HG02840 (cell line): ENCODE measurements at regions not wholly inside any gene's neighbourhood (a gene's known extent, or its start where the extent isn't known, plus 50 kb on each side); places are given as distances from the start of the nearest gene placed in this dataset.
"Not testable (repeated sequence)": the region's sequence is repeated elsewhere in the genome, so short reads cannot be mapped to it uniquely, and the experiment has no call there.

Experiments
- ATAC-seq: cut with Tn5 transposase; IDR thresholded peaks from one replicate; pipeline ENCODE4 v1.9.1; 2021; ENCODE audit warnings: mild to moderate bottlenecking, moderate library complexity, moderate number of reproducible peaks; ENCODE audit not compliant: unreplicated experiment, low FRiP score

DNA sequence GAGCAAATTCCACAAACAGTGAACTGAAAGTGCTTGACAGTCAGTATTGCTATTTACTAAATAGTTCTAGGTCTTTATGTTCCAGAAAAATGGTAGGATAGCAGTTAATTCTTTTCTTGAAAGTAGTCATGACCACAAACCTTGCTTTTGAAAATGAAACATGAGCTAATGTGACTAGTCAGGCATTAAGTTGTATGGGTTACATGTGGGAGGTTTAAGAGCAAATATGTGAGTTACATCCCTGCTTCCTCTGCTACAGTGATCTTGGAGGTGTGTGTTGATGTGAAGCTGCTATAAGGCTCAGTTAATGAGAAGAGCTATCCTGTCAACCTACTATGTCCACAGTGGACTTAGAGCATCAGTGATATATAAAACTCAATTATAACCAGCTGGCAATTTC, 741.6 kb downstream of the FSCB start:
- no peak for ATAC-seq

DNA sequence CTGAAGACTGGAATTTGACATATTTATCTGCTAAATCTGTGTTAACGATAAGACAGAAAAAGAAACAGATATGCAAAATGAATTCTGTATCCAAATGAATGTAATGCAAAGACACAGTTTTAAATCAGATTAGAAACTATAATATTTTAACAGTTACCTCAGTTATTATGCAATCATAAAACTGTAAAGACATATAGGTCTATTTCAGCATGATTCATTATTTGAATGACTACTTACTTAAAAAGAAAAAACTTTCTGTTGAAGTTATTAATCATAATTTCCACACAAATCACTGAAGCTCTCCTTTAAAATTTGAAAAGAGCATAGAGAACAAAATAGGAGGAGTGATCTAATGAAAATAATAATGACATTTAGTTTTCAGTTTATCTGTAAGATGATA, 742.6 kb downstream of the FSCB start:
- ATAC-seq: no peak

DNA sequence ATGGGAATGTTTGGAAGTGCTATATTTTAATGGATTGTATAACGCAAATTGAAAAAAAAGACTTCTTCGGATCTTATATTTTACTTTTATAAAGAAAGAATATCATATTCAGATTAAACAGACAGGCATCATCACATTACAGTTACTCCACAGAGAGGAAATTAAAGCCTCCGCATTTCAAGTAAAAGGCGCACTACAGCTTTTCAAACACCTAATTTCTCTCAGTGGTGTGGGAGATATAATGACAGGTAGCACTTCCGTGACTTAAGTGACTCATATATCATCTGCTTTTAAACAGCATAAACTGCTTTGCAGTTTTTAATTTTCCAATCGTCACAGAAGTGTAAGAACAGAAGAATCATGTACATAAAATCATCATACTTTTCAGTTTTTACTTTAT, 751.4 kb downstream of the FSCB start:
- no peak for ATAC-seq

DNA sequence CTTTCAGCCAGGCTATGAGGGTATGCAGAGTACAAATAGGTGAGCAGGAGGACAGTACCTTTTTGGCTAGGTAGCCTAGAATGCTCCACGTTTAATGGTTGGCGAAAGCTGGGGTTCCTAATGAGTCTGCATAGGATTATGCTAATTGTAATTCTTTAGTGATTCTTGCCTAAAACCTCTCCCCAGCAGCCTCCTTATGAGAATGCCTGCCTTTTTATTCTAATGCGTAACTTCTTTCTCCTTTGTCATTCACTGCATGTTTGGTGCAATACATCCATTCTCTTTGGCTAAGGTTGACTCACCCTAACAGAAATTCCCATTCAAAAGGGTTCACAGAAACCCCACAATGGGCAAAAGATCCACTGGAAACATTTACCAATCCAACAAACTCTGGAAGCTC, 752.2 kb downstream of the FSCB start:
- no peak for ATAC-seq

- no peak for ATAC-seq
These were observed 761.3 kb downstream of the FSCB start for GRCh38 chr14:43745746-43746145.

DNA sequence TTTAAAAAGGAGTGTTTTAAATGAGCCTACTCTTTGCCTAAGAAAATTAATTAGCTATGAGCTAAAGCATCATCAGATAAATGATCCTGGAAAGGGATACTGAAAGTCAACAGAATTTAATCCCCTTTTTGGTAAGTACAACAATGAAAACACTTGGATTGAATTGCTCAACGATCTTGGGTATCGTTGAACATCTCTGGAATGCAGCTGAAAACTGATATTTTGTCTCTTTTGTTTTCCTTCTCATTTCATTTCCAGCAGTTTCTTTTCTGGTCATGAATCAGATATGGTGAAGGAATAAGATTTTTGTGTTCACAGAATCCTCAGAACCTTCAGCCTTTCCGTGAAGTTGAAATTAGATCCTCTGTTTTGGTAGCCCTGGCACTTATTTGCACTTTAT, 771.2 kb downstream of the FSCB start:
- ATAC-seq: no peak

GRCh38 chr14:43729143-43729542, 777.9 kb downstream of the FSCB start:
- no peak for ATAC-seq

- no peak for ATAC-seq
These were observed 800.2 kb downstream of the FSCB start for GRCh38 chr14:43706900-43707299.

DNA sequence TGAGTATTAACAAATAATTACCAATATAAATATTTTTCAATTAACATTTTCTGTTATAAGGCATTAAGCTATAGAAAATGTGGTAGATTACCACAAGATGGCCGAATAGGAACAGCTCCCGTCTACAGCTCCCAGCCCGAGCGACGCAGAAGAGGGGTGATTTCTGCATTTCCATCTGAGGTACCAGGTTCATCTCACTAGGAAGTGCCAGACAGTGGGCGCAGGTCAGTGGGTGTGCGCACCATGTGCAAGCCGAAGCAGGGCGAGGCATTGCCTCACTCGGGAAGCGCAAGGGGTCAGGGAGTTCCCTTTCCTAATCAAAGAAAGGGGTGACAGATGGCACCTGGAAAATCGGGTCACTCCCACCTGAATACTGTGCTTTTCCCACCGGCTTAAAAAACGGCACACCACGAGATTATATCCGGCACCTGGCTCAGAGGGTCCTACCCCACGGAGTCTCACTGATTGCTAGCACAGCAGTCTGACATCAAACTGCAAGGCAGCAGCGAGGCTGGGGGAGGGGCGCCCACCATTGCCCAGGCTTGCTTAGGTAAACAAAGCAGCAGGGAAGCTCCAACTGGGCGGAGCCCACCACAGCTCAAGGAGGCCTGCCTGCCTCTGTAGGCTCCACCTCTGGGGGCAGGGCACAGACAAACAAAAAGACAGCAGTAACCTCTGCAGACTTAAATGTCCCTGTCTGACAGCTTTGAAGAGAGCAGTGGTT, 808.4 kb downstream of the FSCB start:
- ATAC-seq: not testable (repeated sequence)

DNA sequence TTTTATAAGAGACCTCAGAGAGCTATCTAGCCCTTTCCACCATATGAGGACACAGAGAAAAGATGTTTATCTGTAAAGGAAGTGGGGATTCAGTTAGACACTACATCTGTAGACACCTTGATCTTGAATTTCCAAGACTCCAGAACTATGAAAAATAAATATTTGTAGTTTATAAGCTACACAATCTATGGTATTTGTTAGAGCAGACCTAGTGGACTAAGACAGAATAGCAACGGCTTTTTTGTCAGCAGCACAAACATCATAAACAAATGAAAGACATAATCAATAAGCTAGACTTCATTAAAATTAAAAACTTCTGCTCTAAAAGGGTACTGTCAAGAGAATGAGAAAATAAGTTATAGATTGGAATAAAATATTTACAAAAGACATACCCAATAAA, 810.1 kb downstream of the FSCB start:
- ATAC-seq: no peak

DNA sequence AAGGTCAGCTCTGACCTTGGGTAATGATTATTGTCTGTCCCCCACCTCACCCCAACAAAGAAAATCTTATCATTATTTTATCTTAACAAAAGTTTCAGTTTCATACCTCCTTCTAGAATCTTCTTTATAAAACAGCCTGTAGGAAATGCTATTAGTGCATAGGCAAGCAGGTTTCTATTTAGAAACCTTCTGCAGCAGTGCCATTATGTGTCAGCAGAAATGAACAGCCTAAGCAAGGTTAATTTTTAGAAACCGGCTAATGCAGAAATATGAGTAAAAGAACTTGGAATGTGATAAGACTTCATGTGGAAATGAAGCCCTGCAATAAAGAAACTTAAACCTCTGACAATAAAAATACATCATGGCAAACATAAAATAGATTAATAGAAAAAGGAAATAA, 814.4 kb downstream of the FSCB start:
- ATAC-seq: no peak

DNA sequence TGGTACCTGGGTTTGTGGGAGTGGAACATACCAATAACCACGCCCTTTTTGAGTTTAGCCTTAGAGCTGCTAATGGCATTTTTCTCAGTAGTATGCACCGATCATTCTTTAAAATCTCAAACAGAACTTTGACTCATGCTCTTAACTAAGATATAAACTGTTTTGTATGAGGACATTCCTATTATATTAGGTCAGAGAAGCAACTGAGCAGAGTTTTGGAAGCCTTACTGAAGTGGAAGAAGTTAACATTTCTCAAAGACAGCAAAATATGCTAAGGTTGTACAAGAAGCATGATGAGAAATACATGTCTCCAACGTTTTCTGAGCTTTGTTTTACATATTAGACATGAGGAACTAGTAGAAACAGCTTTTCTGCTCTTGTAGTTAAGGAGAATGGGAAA, 819.2 kb downstream of the FSCB start:
- no peak for ATAC-seq

- ATAC-seq: no peak
These were observed 829.5 kb downstream of the FSCB start for GRCh38 chr14:43677581-43677980.

DNA sequence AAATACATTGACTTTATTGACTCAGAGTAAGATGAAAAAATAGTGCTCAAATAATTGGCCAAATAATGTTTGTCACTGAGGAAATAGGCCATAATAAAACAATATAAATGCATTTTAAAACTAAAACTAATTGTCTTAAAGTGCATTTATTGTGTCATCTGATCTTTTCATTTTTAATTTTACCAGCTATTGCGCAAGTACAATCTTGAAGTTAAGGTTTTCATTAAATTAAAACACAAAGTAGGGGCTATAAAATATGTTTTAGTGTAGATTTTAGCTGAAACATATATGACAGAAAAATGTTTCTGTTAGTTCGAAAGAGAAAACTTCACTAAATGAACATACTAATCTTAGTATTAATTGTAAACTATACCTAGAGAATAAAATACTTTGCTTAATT, 832.8 kb downstream of the FSCB start:
- no peak for ATAC-seq

DNA sequence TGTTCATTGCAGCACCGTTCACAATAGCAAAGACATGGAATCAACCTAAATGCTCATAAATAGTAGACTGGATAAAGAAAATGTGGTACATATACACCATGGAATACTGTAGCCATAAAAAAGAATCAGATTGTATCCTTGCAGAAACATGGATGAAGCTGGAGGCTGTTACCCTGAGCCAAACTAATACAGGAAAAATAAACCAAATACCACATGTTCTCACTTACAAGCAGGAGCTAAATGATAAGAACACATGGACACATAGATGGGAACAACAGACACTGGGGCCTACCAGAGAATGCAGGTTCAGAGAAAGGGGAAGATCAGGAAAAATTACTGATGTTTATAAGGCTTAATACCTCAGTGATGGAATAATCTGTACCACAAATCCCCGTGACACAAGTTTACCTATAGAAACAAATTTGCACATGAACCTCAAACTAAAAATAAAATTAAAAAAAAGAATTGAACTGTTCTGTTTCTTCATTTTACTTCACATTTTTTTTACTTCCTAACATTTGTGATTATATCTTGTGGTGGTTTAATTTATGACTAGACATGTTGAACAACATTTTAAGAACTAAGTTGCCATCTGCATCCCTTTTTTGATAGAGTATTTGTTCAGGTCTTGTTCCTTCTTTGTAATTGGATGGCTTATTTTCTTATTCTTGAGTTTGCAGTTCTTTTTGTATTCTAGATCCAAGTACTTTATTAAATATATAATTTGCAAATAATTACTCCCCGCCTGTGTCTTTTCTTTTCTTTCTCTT, 835.2 kb downstream of the FSCB start:
- no peak for ATAC-seq

GRCh38 chr14:43669355-43669754, 837.7 kb downstream of the FSCB start:
- ATAC-seq: no peak

- ATAC-seq: no peak
These were observed 841.4 kb downstream of the FSCB start for GRCh38 chr14:43665570-43666267.

GRCh38 chr14:43655194-43655593, 851.9 kb downstream of the FSCB start:
- ATAC-seq: not testable (repeated sequence)

DNA sequence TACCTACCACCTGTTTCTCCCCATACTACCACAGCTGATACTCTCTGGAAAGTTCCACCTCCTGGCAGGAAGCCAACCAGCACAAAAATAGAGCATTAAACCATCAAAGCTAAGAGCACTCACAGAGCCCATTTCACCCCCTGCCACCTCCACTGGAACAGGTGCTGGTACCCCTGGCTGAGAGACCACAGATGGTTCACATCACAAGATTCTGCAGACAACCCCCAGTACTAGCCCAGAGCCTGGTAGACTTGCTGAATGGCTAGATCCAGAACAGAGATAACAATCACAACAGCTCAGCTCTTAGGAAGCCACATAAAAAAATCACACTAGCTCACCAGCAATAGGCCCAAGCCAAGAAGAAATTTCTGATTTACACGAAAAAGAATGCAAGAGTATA, 855.2 kb downstream of the FSCB start:
- no peak for ATAC-seq

DNA sequence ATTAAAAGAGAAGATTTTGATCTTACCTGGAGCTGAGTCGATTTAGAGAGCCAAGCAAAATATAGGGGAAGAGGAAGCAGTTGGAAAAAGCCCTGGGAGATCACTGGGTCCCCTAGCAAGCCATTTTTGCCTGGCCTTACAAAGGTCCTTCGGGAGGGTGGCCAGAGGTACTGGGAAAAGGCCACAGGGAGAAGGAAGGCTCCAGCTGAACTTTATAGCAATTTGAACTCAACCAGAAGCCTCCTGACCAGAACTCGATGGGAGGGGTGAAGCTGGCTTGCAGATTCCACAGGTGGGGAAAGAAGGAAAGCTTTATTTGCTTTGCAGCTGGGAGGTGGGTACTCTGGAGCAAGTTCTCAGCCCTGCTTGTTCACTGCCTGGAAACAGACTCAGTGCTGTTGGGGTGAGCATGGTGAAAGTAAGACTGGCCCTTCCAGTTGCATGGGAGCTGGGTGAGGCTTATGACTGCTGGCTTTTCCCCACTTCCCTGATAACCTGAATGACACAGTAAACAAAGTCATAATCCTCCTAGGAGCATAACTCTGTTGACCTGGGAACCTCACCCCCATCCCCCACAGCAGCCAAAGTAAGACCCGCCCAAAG, 855.8 kb downstream of the FSCB start:
- no peak for ATAC-seq

- ATAC-seq: no peak
These were observed 857.6 kb downstream of the FSCB start for GRCh38 chr14:43649508-43649907.
